Right renal cortex interstitium (tissue), 3 donors: ENCODE measurements at regions not wholly inside any gene's neighbourhood (a gene's known extent, or its start where the extent isn't known, plus 50 kb on each side); places are given as distances from the start of the nearest gene placed in this dataset.

Source experiments
- DNase-seq, 3 donors: peaks; one replicate each; pipeline ENCODE4 v3.0.0-alpha.2; 2013; ENCODE audit warnings: low read depth in 3 of 3, low spot score in 2 of 3

GRCh38 chr10:89879121-89879520, 177.7 kb downstream of the KIF20B start:
- no peak for DNase-seq

DNA sequence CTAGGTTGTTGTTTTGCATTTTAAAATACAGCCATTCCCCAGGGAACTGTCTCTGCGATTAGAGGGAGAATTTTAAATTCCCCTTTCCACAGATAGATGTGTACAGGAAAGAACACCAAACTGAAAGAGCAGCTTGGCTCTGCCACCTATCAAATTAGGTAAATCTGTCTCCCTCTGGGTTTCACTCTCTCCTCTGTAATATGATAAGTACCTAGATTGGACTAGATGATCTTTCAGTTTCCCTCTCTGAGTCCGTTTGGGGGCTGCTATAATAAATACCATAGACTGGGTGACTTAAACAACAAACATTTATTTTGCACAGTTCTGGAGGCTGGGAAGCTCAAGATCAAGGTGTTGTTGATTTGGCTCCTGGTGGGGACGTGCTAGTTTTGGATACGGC, 186.0 kb downstream of the KIF20B start:
- DNase-seq, result no peak

DNA sequence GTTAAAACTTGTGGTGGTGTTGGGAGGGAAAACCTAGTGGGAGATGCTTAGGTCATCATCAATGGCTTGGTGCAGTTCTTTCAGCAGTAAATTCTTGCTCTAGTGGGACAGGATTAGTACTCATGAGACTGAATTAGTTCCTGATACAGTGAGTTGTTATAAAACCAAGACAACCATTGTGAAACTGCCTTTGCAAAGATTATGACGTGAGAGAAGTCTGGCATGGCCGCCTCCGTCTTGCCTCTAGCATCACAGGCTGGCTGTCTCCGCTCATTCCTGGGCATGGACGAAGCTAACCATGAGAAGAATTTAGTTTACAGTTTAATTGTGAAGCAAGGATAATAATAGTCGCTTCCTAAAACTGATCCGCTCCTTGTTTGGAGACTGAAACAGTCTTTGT, 186.4 kb downstream of the KIF20B start:
- no peak for DNase-seq

DNA sequence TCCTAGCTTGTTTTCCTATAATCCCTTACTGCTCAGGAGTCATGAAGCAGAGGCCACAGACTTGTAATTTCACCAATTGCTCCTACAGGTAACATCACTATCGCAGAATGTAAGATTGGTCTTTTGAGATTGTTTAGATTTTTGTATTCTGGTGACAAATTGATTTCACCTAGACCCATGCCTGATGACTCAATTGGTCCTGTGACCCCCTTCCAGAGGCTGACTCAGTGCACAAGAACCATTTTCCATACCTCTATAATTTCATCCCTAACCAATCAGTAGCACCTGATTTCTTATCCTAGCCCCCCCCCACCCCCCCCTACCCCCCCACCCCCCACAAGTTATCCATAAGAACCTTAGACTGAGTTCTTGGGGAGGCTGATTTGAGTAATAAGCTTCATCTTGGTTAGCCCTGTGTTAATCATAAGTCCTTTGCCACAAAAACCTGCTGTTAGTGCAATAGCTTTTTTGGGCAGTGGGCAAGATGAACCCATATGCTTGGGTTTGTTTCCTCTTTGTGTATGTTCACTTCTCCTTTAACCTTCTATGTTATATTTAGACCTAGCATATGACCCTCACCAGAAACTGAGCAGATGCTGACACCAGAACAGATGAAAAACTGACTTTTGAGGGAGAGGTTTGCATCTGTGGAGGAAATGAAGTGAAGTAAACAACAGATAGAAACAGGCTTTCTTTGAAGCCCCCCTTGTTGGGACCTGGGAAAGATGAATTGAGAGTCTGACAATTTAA, 187.1 kb downstream of the KIF20B start:
- no peak for DNase-seq

- no peak for DNase-seq
Observed at GRCh38 chr10:89889606-89890005, 188.2 kb downstream of the KIF20B start.

DNA sequence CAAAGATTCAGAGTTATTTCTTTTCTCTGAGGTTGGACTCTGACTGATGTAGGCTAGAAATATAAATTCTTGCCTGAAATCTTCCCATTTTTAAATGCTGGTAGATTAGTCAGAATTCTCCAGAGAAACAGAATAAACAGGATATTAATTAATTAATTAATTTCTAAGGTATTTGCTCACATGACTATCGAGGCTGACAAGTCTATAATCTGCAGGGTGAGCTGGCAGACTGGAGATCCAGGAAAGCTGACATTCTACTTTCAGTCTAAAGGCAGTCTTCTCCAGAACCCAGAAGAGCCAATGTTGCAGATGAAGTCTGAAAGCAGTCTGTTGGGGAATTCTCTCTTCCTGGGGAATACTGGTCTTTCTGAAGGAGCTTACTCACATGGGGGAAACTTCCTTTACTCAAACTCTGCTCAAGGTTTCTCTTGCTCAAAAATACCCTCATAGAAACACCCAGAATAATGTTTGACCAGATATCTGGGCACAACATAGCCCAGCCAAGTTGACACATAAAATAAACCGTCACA, 189.7 kb downstream of the KIF20B start:
- DNase-seq, result no peak

DNA sequence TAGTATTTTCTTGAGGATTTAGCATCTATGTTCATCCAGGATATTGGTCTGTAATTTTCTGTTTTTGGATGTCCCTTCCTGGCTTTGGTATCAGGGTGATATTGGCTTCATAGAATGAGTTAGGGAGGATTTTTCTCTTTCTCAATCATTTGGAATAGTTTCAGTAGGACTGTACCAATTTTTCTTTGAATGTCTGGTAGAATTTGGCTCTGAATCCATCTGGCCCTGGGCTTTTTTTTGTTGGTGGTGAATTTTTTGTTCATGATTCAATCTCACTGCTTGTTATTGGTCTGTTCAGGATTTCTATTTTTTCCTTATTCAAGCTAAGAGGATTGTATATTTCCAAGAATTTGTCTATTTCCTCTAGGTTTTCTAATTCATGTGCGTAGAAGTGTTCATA, 192.7 kb downstream of the KIF20B start:
- DNase-seq, result no peak

- DNase-seq, result no peak
Observed at GRCh38 chr10:89900554-89900953, 199.2 kb downstream of the KIF20B start.

- DNase-seq, result no peak
Observed at GRCh38 chr10:89901895-89902294, 200.5 kb downstream of the KIF20B start.

DNA sequence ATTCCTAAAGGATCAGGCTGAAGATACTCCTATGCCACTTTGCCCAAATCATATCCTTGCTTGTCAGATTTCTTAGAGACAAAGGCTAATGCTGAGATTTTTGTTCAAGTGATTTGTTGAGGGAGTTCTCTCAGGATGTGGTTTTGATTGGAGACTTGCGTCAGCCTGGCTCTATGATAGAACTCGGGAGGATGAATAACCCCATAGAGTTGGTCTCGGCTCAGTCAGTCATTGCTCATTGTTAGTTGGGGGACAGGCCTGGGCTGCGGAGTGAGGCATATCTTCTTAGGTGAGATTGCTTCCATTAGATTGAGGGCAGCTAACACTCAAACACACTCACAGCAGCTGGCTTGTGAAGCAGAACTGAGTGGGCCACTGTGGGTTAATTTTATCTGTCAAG, 203.4 kb downstream of the KIF20B start:
- DNase-seq, result no peak

- DNase-seq, result no peak
Observed at GRCh38 chr10:89909752-89910151, 208.4 kb downstream of the KIF20B start.

- DNase-seq, result no peak
Observed at GRCh38 chr10:89915021-89915420, 213.6 kb downstream of the KIF20B start.

DNA sequence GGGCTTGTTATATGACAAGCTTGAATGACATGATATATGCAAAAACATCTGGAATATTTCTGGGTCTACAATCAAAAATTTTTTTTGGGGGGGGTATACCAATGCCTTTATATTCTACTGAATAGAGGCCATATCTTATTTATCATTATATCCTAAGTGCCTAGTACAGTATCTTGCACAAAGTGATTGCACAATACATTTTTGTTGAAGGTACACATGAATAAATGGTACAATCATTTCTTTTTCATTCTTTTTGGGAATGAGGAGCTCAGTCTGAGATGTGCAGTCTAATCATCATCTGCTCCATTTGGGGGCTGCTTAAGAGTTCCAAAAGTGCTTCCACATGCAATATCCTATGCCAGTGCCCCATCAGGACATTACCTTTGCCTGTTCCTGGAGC, 214.6 kb downstream of the KIF20B start:
- no peak for DNase-seq

DNA sequence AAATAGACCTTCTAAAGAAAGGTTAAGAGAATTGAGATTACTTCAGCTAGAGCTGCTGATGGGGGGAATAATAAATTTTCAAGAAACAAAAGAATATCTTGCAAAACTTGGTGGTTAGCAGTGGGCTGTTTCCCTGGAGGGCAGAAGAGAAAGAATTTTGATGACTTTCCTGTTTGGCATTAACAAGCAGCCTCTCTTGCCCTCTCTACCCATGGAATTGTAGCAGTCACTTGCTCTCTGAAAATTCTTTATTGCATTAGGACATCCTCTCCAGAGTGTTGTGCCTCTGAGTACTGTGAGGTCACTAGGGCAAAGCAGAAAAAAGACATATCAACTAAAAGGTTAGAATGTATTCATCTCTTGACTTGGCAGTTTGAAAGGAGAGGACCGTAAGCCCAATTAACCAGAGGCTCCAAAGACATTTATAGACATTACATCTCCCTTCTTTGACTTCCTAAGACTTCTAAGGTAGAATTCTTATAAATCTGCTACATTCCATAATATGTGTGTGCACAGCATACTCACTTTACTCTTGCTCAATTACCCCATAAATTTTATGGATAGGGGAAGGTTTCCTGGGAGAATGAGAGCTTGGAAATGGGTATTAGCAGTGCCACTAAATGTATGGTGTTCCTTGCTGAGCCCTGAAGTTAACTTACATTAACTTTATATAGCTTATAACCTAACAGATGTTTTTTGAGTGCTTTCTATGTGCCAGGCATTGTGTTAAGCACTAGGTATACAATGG, 215.3 kb downstream of the KIF20B start:
- DNase-seq, result no peak

DNA sequence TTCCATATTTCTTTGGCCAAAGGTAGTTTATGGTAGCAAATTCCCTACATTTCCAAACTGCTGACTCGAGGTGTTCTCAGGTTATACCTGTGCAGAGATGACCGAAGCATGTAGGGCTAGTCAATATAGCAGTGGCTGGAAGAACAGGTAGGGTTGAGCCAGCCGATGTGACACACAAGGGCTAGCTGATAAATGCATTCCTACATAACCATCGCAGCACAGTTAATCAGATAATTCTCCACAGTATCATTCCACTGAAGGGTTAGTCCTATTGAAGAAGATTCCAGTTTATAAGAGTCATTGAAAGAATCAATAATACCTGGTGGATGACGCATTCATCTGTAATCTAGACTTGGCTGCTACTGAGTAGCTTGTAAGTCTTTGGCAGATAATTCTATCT, 220.0 kb downstream of the KIF20B start:
- no peak for DNase-seq

DNA sequence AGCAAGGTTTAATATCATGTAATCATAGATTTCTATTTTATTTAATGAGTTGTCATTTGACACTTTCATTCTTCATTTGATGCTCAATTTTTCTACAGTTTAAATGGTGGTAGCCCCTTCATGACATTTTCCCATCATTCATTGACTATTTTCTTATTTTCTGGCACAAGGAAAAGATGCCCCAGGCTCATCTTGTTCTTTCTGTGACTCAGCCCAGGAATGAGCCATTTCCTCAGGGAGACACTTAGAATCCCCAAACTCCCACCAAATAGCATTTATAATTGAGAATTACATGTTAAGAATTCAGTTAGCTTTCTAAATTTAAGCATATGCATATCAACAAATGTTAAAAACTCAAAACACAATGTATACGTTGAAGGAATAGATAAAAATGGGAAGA, 222.3 kb downstream of the KIF20B start:
- DNase-seq, result no peak

GRCh38 chr10:89924261-89924660, 222.9 kb downstream of the KIF20B start:
- no peak for DNase-seq

DNA sequence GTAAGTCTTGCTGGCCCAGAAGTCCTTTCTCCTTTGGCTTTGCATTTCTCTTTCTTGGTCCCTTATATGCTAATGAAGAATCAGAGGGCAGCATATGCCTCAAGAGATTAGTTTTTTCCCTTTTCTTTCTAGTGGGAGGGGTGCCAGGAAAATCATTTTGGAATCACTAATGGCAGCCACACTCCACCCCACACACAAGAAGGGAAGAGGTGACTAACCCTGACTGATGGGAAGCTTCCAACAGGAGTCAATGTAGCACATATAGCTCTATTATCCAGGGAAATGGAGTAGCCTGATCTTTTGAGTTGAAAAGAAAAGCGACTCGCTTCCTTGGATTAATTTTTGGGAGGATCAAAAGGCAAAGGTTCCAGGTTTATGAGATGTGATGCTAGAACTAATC, 225.3 kb downstream of the KIF20B start:
- no peak for DNase-seq

GRCh38 chr10:89929282-89930026, 228.1 kb downstream of the KIF20B start:
- no peak for DNase-seq

GRCh38 chr10:89937494-89937893, 236.1 kb downstream of the KIF20B start:
- no peak for DNase-seq

GRCh38 chr10:89940076-89940475, 238.7 kb downstream of the KIF20B start:
- DNase-seq, result no peak
